ENCODE measurements at regions not wholly inside any gene's neighbourhood (a gene's known extent, or its start where the extent isn't known, plus 50 kb on each side); places are given as distances from the start of the nearest gene placed in this dataset.

- no peak for DNase-seq (ENCODE audit: low read depth)
Measured at GRCh38 chr20:16119909-16120308, 453.3 kb downstream of the KIF16B start.

DNA sequence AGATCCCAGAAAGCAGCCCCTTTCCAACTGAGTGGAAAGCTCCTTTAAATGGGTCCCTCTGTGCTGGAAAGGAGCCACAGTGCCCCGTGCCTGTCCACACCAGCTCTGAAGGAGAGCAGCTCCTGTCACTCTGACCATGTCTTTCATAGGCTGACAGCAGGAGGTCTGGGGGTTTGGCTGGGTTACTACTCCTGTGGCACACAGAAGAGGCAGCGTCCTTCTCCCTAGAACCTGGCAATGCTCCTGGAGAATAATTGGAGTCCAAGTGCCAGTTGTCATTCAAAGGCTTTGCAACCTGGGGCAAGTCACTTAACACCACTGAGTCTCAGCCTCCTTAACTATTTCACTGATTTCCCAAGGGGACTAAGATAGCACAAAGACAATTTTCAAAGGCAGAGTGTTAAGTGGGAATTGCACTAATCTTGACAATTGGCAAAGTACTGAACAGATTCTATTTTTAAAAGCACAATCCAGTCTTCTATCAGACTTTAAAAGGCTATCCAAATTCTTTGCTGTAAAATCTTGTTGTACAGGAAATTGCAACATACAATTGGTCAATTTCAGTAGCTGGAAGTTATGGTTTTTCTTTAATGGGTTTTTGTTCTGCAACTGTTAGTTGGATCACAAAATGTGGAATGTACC lies 457.2 kb downstream of the KIF16B start:
- DNase-seq (ENCODE audit: low read depth), result no peak

DNA sequence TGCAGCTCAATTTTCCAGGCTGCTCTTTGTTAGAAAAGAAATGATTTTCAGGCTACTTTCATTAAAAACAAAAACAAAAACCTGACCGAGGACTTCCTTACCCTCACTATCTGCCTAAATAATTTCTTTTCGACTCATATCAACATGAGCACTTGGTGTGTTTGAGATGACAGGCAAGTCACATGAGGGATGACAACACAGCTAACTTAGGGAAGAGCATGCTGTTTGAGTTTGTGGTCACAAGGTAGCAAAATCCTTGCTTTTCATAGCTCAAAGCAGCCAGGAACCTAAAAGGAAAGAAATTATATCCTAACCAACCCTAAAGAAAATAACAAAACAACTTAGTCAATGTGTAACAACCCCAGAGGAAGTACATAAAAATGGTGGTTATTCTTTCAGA lies 459.5 kb downstream of the KIF16B start:
- no peak for DNase-seq (ENCODE audit: low read depth)

- no peak for DNase-seq (ENCODE audit: low read depth)
Measured at GRCh38 chr20:16111852-16112412, 461.3 kb downstream of the KIF16B start.

GRCh38 chr20:16111172-16111832 lies 461.9 kb downstream of the KIF16B start:
- no peak for DNase-seq (ENCODE audit: low read depth)

- no peak for DNase-seq (ENCODE audit: low read depth)
Measured at GRCh38 chr20:16107172-16107870, 465.9 kb downstream of the KIF16B start.

DNA sequence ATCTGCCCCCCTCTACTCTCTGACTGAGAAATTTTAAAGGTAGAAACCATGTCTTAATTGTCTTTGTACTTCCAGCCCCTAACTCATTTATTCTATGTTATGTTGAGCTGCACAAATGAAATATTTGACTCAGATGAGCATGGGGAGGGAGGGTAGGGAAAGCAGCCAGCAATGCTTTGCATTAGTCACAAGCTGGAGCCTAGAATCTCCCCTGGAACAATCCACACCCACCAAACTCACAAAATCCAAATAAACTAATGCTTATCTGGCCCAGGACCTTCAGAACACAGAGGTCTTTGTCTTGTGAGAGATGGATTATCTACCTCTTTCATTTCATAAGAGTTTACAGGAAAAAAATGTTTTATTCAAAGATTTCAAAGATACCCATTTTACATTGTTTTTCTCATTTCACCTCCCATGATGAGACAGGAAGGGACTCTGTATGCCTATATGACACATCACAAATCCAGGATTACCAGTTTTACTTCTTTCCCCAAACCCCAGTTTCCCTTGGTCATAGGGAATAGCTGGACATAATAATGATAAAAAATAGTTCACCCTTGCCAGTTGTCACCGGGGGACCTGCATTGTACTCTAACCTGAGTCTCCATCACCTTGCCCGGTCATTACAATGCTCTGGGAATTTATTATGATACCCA lies 466.9 kb downstream of the KIF16B start:
- no peak for DNase-seq (ENCODE audit: low read depth)

- no peak for DNase-seq (ENCODE audit: low read depth)
Measured at GRCh38 chr20:16104783-16105182, 468.5 kb downstream of the KIF16B start.
